T47D (cell line): ENCODE measurements at regions not wholly inside any gene's neighbourhood (a gene's known extent, or its start where the extent isn't known, plus 50 kb on each side); places are given as distances from the start of the nearest gene placed in this dataset.

Experiments
- DNase-seq, 2 experiments: peaks; one replicate each; pipeline versions ENCODE4 v3.0.0 to v3.0.0-alpha.2; 2011 to 2012; ENCODE audit warnings: low read depth in 1 of 2, low spot score in 1 of 2
- JUND ChIP-seq: IDR thresholded peaks from 2 replicates; pipeline ENCODE4 v1.6.1; 2012; ENCODE audit warnings: low read depth
- in situ Hi-C: cut with HindIII; loops from 2 replicates; pipeline ENCODE4 v1.10.0; 2016; ENCODE audit warnings: low sequenced_read_pairs, low pct_unique_long_range_greater_than_20kb

DNA sequence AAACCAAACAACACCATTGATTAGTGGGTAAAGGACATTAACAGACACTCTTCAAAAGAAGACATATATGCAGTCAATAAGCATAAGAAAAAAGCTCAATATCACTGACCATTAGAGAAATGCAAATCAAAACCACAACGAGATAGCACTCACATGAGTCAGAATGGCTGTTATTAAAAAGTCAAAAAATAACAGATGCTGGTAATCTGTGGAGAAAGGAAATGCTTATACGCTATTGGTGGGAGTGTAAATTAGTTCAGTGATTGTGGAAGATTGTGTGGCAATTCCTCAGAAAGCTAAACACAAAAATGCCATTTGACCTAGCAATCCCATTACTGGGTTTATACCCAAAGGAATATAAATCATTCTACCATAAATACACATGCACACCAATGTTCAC is 182.6 kb downstream of the TRPC6 start:
- DNase-seq, result no peak
- TF ChIP-seq JUND, result no peak
- in situ Hi-C loops, result no loop called here

GRCh38 chr11:101397979-101398378 is 185.8 kb downstream of the TRPC6 start:
- no peak for TF ChIP-seq JUND
- in situ Hi-C loops, result no loop called here
- no peak for DNase-seq

DNA sequence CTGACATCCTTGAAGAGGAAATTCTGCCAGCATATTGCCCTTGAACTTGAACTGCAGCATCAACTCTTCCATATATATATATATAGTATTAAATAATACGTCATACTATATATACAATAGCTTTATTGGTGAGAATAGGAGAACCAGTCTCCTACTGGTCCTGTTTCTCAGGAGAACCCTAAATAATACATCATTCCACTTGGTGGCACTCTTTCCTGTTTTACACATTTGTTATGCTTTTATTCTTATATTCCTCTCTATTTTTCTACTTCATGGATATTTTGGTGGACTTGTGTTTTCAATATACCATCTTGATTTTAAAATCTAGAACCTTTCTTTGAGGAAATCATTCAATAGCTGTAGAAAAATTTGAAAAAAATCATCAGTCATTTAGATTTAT is 193.3 kb downstream of the TRPC6 start:
- in situ Hi-C loops, result no loop called here
- DNase-seq, result peak in 1 of 2 experiments; percentile 70
- no peak for TF ChIP-seq JUND

DNA sequence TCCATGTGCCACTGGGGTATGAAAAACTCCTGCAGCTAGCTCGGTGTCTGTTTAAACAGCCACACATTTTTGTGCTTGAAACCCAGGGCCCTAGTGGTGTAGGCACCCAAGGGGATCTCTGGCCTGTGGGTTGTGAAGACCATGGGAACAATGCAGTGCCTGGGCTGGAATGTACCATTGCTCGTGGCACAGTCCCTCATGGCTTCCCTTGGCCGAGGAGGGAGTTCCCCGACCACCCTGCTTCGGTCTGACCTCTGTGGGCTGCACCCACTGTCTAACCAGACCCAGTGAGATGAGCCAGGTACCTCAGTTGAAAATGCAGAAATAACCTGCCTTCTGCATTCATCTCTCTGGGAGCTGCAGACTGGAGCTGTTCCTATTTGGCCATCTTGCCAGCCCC is 214.0 kb downstream of the TRPC6 start:
- no peak for DNase-seq
- in situ Hi-C loops, result no loop called here
- TF ChIP-seq JUND, result no peak

- no peak for DNase-seq
- in situ Hi-C loops, result no loop called here
- TF ChIP-seq JUND, result no peak
Measured at GRCh38 chr11:101363706-101364275, 220.0 kb downstream of the TRPC6 start.

GRCh38 chr11:101362643-101363042 is 221.2 kb downstream of the TRPC6 start:
- no peak for TF ChIP-seq JUND
- in situ Hi-C loops, result no loop called here
- DNase-seq, result no peak

- peak; percentile 94 for TF ChIP-seq JUND
- in situ Hi-C loops, result no loop called here
- peak in 1 of 2 experiments; percentile 92 for DNase-seq
Measured at GRCh38 chr11:101357771-101358170, 226.0 kb downstream of the TRPC6 start.

- 0 out of 2 replicates have a peak, but pooled peaks have one; percentile 5 for TF ChIP-seq JUND
- DNase-seq, result peak in 1 of 2 experiments; percentile 93
- in situ Hi-C loops, result no loop called here
Measured at GRCh38 chr11:101354801-101355200, 225.2 kb upstream of the PGR start.

- DNase-seq, result no peak
- no peak for TF ChIP-seq JUND
- in situ Hi-C loops, result no loop called here
Measured at GRCh38 chr11:101348786-101349185, 219.2 kb upstream of the PGR start.

GRCh38 chr11:101346591-101346990 is 217.0 kb upstream of the PGR start:
- peak; percentile 99 for TF ChIP-seq JUND
- in situ Hi-C loops, result no loop called here
- DNase-seq, result peak in 1 of 2 experiments; percentile 99

- no peak for TF ChIP-seq JUND
- in situ Hi-C loops, result no loop called here
- DNase-seq, result peak in 1 of 2 experiments; percentile 96
Measured at GRCh38 chr11:101345891-101346290, 216.3 kb upstream of the PGR start.

GRCh38 chr11:101342307-101342706 is 212.7 kb upstream of the PGR start:
- peak; percentile 61; the same call in 1 of the 2 replicates for TF ChIP-seq JUND
- peak in 1 of 2 experiments; percentile 97 for DNase-seq
- in situ Hi-C loops, result no loop called here

- in situ Hi-C loops, result no loop called here
- DNase-seq, result peak in 1 of 2 experiments; percentile 91
- peak; percentile 55; the same call in 1 of the 2 replicates for TF ChIP-seq JUND
Measured at GRCh38 chr11:101341578-101341977, 212.0 kb upstream of the PGR start.

DNA sequence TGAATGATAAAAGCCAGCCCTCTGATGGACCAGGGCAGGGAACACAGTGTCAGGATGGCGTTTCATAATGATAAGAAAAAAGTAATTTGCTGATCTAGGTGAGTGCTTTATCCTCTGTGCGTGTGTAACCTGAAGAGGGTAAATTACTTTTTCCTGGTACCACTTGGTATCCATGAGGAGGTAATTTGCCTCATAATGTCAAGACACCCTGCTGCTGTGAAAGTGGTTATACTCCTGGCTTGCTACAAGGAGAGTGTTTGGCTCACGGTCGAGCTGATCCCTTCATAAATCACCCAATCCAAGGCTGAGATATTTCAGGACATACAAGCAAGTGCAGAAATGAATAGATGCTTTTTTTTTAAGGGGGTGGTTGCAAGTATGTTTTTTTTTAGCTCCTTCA is 207.2 kb upstream of the PGR start:
- peak in 1 of 2 experiments; percentile 96 for DNase-seq
- TF ChIP-seq JUND, result no peak
- in situ Hi-C loops, result no loop called here
